22Rv1 (cell line): ENCODE measurements at regions not wholly inside any gene's neighbourhood (a gene's known extent, or its start where the extent isn't known, plus 50 kb on each side); places are given as distances from the start of the nearest gene placed in this dataset.

Source experiments
- ZFX ChIP-seq: fragments of 450-650 bp; IDR thresholded peaks from 2 replicates; pipeline ENCODE4 v1.6.1; 2017; ENCODE audit warnings: antibody characterized with exemption, borderline replicate concordance
- TF ChIP-seq, protein P1 (sequence below): fragments of 450-650 bp; IDR thresholded peaks from 2 replicates; pipeline ENCODE4 v1.5.1; 2017; ENCODE audit warnings: mild to moderate bottlenecking

DNA sequence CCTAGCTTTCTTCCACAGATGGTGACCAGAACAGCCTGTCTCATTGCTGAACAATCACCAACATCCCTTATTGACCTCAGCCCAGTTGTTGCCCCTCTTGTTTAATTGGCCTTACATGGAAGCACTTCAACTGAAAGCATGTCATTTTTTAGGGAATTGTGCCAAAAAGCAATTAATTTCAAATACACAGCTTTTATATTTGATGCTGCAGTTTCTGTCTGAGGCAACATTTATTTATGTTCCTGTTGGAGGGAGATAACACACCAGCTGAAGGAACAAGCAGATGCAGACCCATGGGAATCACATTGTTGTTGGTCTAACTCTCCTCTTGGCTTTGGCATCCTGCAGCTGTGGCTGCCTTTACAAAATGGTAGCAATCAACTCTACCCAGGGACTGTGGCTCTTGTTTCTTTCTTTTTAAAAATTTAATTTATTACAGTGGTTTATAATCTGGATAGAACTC, 498.1 kb upstream of the RGMA start:
- TF ChIP-seq, protein P1, sequence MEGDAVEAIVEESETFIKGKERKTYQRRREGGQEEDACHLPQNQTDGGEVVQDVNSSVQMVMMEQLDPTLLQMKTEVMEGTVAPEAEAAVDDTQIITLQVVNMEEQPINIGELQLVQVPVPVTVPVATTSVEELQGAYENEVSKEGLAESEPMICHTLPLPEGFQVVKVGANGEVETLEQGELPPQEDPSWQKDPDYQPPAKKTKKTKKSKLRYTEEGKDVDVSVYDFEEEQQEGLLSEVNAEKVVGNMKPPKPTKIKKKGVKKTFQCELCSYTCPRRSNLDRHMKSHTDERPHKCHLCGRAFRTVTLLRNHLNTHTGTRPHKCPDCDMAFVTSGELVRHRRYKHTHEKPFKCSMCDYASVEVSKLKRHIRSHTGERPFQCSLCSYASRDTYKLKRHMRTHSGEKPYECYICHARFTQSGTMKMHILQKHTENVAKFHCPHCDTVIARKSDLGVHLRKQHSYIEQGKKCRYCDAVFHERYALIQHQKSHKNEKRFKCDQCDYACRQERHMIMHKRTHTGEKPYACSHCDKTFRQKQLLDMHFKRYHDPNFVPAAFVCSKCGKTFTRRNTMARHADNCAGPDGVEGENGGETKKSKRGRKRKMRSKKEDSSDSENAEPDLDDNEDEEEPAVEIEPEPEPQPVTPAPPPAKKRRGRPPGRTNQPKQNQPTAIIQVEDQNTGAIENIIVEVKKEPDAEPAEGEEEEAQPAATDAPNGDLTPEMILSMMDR: no peak
- TF ChIP-seq ZFX: no peak
